Liver (tissue), 8 donors: ENCODE measurements at regions not wholly inside any gene's neighbourhood (a gene's known extent, or its start where the extent isn't known, plus 50 kb on each side); places are given as distances from the start of the nearest gene placed in this dataset.

ENCODE experiments used
- DNase-seq: peaks from one replicate; pipeline ENCODE4 v3.0.0-alpha.2; 2017; ENCODE audit warnings: low spot score
- H3K27ac ChIP-seq, 2 donors: one replicate each; pipeline ENCODE4 v1.7.0; 2013; ENCODE audit warnings: inconsistent platforms in 2 of 2, low read length in 2 of 2, control low read depth in 1 of 2, low read depth in 1 of 2, mild to moderate bottlenecking in 1 of 2
- H3K27me3 ChIP-seq, 4 donors: one replicate each; pipeline versions ENCODE4 v1.6.1 to v1.7.0; 2013; ENCODE audit warnings: low read length in 3 of 4, inconsistent platforms in 1 of 4, mild to moderate bottlenecking in 1 of 4, moderate library complexity in 1 of 4; ENCODE audit not compliant: control insufficient read depth in 4 of 4, insufficient read depth in 4 of 4
- H3K36me3 ChIP-seq, 4 donors: one replicate each; pipeline versions ENCODE4 v1.6.1 to v1.7.0; 2013; ENCODE audit warnings: low read length in 3 of 4, mild to moderate bottlenecking in 3 of 4, low read depth in 1 of 4, moderate library complexity in 1 of 4; ENCODE audit not compliant: control insufficient read depth in 4 of 4, insufficient read depth in 3 of 4
- H3K4me1 ChIP-seq, 4 donors: one replicate each; pipeline versions ENCODE4 v1.6.1 to v1.7.0; 2013; ENCODE audit warnings: low read length in 3 of 4, mild to moderate bottlenecking in 3 of 4, moderate library complexity in 1 of 4; ENCODE audit not compliant: control insufficient read depth in 4 of 4, insufficient read depth in 4 of 4
- H3K4me3 ChIP-seq, 3 donors: one replicate each; pipeline versions ENCODE4 v1.6.1 to v1.7.0; 2013; ENCODE audit warnings: low read length in 3 of 3, control low read depth in 1 of 3, low read depth in 1 of 3, mild to moderate bottlenecking in 1 of 3
- H3K9ac ChIP-seq, 2 donors: one replicate each; pipeline ENCODE4 v1.7.0; 2013; ENCODE audit warnings: low read length in 2 of 2, mild to moderate bottlenecking in 2 of 2, moderate library complexity in 2 of 2, control low read depth in 1 of 2, low read depth in 1 of 2
- H3K9me3 ChIP-seq, 4 donors: one replicate each; pipeline versions ENCODE4 v1.6.1 to v1.7.0; 2013; ENCODE audit warnings: low read length in 3 of 4; ENCODE audit not compliant: control insufficient read depth in 4 of 4
- ATF3 ChIP-seq: IDR thresholded peaks from 2 replicates; pipeline ENCODE4 v1.6.1; 2016; ENCODE audit warnings: antibody characterized with exemption
- CTCF ChIP-seq: fragments of 150-350 bp; IDR thresholded peaks from 2 replicates; pipeline ENCODE4 v1.5.1; 2017; ENCODE audit warnings: improper control_type of control experiment, low read depth, low read length; ENCODE audit not compliant: missing input control
- EGR1 ChIP-seq, 2 donors: IDR thresholded peaks; 2 replicates each; pipeline ENCODE4 v1.6.1; 2016 to 2018; ENCODE audit warnings: antibody characterized with exemption in 2 of 2, low read depth in 2 of 2
- FOXA1 ChIP-seq: IDR thresholded peaks from 2 replicates; pipeline ENCODE4 v1.6.1; 2016; ENCODE audit warnings: antibody characterized with exemption
- FOXA2 ChIP-seq: IDR thresholded peaks from 2 replicates; pipeline ENCODE4 v1.6.1; 2016; ENCODE audit warnings: antibody characterized with exemption
- GABPA ChIP-seq, 2 donors: IDR thresholded peaks in 1 of 2; conservative IDR thresholded peaks in 1 of 2; 2 replicates each; pipeline ENCODE4 v1.6.1; 2016; ENCODE audit warnings: antibody characterized with exemption in 2 of 2, mild to moderate bottlenecking in 1 of 2, moderate library complexity in 1 of 2
- HNF4A ChIP-seq, 2 donors: conservative IDR thresholded peaks; 2 replicates each; pipeline ENCODE4 v1.6.1; 2016; ENCODE audit warnings: antibody characterized with exemption in 2 of 2, mild to moderate bottlenecking in 2 of 2
- HNF4G ChIP-seq: IDR thresholded peaks from 2 replicates; pipeline ENCODE4 v1.6.1; 2016; ENCODE audit warnings: antibody characterized with exemption
- JUND ChIP-seq, 2 donors: IDR thresholded peaks; 2 replicates each; pipeline ENCODE4 v1.6.1; 2016; ENCODE audit warnings: antibody characterized with exemption in 2 of 2
- MAX ChIP-seq: IDR thresholded peaks from 2 replicates; pipeline ENCODE4 v1.6.1; 2016; ENCODE audit warnings: antibody characterized with exemption
- NR2F2 ChIP-seq: IDR thresholded peaks from 2 replicates; pipeline ENCODE4 v1.6.1; 2016; ENCODE audit warnings: antibody characterized with exemption
- RAD21 ChIP-seq, 2 donors: IDR thresholded peaks; 2 replicates each; pipeline ENCODE4 v1.6.1; 2016; ENCODE audit warnings: antibody characterized with exemption in 2 of 2, mild to moderate bottlenecking in 2 of 2
- REST ChIP-seq: IDR thresholded peaks from 2 replicates; pipeline ENCODE4 v1.6.1; 2016; ENCODE audit warnings: antibody characterized with exemption, mild to moderate bottlenecking
- RXRA ChIP-seq, 2 donors: IDR thresholded peaks; 2 replicates each; pipeline ENCODE4 v1.6.1; 2017 to 2018; ENCODE audit warnings: antibody characterized with exemption in 2 of 2, mild to moderate bottlenecking in 1 of 2
- SP1 ChIP-seq: IDR thresholded peaks from 2 replicates; pipeline ENCODE4 v1.6.1; 2018; ENCODE audit warnings: antibody characterized with exemption, mild to moderate bottlenecking
- TAF1 ChIP-seq: conservative IDR thresholded peaks from 2 replicates; pipeline ENCODE4 v1.6.1; 2016; ENCODE audit warnings: antibody characterized with exemption, mild to moderate bottlenecking
- YY1 ChIP-seq: IDR thresholded peaks from 2 replicates; pipeline ENCODE4 v1.6.1; 2016; ENCODE audit warnings: antibody characterized with exemption, mild to moderate bottlenecking
- ZBTB33 ChIP-seq: IDR thresholded peaks from 2 replicates; pipeline ENCODE4 v1.6.1; 2016; ENCODE audit warnings: antibody characterized with exemption
- WGBS: extraction: QIAGEN DNeasy Blood & Tissue Kit; methylation state at CpG from one replicate; pipeline ENCODE4 v1.1.7; 2013; 5-methylcytosine and 5-hydroxymethylcytosine counted together
- donor health status: healthy.
- donor health status: healthy.
- donor health status: healthy.
- donor health status: healthy.
- donor health status: healthy.

- H3K4me1 ChIP-seq = peaks cover 0 to 7% (median 0%) of the 10 kb centered on the region in 4 donors
- DNase-seq = no peak
- no peaks in the 10 kb centered on the region for H3K36me3 ChIP-seq
- H3K27me3 ChIP-seq = no peaks in the 10 kb centered on the region
- no peak overlapping the region for H3K27ac ChIP-seq
- no peak for TF ChIP-seq ATF3
- peak; percentile 82 to 86 for TF ChIP-seq RAD21 (IDR thresholded peaks at IDR 0.05)
- TF ChIP-seq CTCF = peak; percentile 42
- H3K9me3 ChIP-seq = no peaks in the 10 kb centered on the region
- no peak overlapping the region for H3K4me3 ChIP-seq
- no peak overlapping the region for H3K9ac ChIP-seq
Observed at GRCh38 chr2:52416340-52416739, 1351.3 kb upstream of the CHAC2 start.

GRCh38 chr2:52414561-52415295 is 1352.9 kb upstream of the CHAC2 start:
- 52% methylated on average over 3 of the region's 3 CpGs for WGBS
- no peak for DNase-seq
- no peak for TF ChIP-seq SP1
- TF ChIP-seq ZBTB33 = no peak
- no peak for TF ChIP-seq NR2F2
- TF ChIP-seq JUND (IDR thresholded peaks at IDR 0.05) = no peak
- TF ChIP-seq MAX = no peak
- TF ChIP-seq TAF1 = no peak
- TF ChIP-seq RAD21 (IDR thresholded peaks at IDR 0.05) = no peak
- TF ChIP-seq GABPA (IDR thresholded peaks at IDR 0.05 in 1 of 2, conservative IDR thresholded peaks at IDR 0.05 in 1 of 2) = no peak
- no peak for TF ChIP-seq HNF4G
- no peak for TF ChIP-seq HNF4A (conservative IDR thresholded peaks at IDR 0.05)
- TF ChIP-seq RXRA (IDR thresholded peaks at IDR 0.05) = no peak
- no peak for TF ChIP-seq FOXA2
- no peak for TF ChIP-seq FOXA1
- no peak for TF ChIP-seq EGR1 (IDR thresholded peaks at IDR 0.05; ENCODE audit: low read depth in 2 of 2)
- no peak for TF ChIP-seq REST
- TF ChIP-seq CTCF = no peak
- TF ChIP-seq YY1 = no peak
- no peak for TF ChIP-seq ATF3

More at GRCh38 chr2:52414561-52415295, 1352.9 kb upstream of the CHAC2 start:
- Histone ChIP-seq H3K4me3 (no peak overlapping the region), H3K36me3 (no peaks in the 10 kb centered on the region), H3K27me3 (no peaks in the 10 kb centered on the region), H3K9ac (no peak overlapping the region), H3K9me3 (no peaks in the 10 kb centered on the region), H3K4me1 (peaks cover 0 to 7% (median 0%) of the 10 kb centered on the region in 4 donors), H3K27ac (no peak overlapping the region)
